GM21529 (cell line): ENCODE measurements at regions not wholly inside any gene's neighbourhood (a gene's known extent, or its start where the extent isn't known, plus 50 kb on each side); places are given as distances from the start of the nearest gene placed in this dataset.

ENCODE experiments used
- ATAC-seq: cut with Tn5 transposase; IDR thresholded peaks from one replicate; pipeline ENCODE4 v1.9.1; 2021; ENCODE audit not compliant: unreplicated experiment

GRCh38 chr9:106577121-106577520 lies 285.8 kb upstream of the ZNF462 start:
- no peak for ATAC-seq

GRCh38 chr9:106580546-106580945 lies 282.4 kb upstream of the ZNF462 start:
- no peak for ATAC-seq

DNA sequence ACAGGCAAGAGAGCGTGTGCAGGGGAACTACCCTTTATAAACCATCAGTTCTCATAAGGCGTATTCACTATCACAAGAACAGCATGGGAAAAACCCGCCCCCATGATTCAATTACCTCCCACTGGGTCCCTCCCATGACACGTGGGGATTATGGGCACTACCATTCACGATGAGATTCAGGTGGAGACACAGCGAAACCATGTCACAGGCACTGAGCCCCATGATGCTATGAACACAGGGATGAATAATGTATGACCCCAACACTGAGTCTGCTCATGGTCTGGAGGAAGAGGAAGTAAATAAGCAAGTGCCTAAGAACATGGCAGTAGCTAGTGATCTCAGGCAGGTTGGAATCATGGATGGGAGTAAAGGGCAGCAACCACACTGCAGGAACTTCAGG lies 281.0 kb upstream of the ZNF462 start:
- no peak for ATAC-seq

- ATAC-seq = no peak
Measured at GRCh38 chr9:106583751-106584150, 279.2 kb upstream of the ZNF462 start.

- ATAC-seq = no peak
Measured at GRCh38 chr9:106587042-106587441, 275.9 kb upstream of the ZNF462 start.

DNA sequence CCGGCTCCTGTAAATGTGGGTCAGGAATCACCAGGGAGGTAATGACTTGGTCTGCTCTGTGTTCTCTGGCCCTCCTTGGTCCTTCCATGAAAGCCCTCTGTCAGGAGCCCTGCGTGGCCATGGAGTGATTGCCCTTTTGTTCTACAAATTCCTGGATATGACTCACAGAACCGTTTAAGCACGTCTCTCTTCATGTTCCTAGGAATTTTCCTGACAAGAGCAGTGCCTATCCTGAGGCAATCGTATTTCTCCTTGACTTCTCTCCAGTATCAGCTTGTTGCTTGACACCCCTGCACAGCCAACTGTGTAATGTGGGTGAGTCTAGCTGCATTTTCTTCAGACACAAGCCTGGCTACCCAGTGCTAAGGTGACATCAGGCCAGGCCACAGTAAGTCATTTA lies 274.3 kb upstream of the ZNF462 start:
- ATAC-seq = no peak

GRCh38 chr9:106590759-106591505 lies 272.0 kb upstream of the ZNF462 start:
- no peak for ATAC-seq

DNA sequence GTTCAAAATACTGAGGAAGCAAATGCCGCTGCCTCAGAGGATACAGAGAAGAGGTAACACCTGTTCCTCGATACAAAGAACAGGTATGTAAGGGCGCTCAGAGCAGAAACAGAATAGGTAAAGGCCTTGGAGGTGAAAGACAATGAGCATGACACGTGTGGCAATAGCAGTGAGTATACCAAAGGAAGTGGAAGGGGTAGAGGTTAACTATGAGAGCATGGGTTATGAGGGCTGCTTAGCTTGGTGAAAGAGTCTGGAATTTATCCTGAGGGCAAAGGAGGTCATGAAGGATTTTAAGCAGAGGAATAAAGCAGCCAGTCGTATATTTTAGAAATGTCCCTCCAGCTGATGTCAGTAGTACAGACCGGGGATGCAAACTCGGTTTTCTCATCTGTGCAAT lies 269.8 kb upstream of the ZNF462 start:
- ATAC-seq = no peak

GRCh38 chr9:106596984-106597383 lies 266.0 kb upstream of the ZNF462 start:
- ATAC-seq = no peak

DNA sequence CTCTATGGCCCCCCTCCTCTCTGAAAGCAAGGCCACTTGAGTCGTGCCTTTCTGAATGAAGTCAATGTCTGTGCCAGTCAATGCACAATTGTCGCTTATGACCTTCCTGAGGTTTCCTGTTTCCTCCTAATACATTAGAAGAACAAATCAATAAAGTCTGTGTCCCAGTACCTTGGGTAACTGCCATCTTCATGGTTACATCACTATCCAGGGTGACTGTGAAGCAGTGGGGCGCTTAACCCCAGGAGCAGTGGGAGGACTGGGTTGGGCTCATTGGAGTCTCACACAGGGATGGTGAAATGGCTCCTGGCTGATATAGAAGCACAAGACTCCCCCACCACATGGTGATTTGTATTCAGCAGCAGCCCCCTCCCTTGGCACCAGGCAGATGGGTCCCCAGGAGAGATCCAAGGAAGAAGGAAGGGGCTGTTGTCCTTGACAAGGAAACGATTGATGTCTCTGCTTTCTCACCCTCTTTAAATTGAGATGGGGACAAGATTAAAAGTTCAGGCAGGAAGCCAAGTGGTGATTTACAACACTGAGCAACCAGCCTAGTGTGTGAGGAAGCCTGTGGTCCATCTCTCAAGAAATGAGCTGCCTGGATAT lies 261.9 kb upstream of the ZNF462 start:
- no peak for ATAC-seq

GRCh38 chr9:106602344-106602743 lies 260.6 kb upstream of the ZNF462 start:
- ATAC-seq = no peak

DNA sequence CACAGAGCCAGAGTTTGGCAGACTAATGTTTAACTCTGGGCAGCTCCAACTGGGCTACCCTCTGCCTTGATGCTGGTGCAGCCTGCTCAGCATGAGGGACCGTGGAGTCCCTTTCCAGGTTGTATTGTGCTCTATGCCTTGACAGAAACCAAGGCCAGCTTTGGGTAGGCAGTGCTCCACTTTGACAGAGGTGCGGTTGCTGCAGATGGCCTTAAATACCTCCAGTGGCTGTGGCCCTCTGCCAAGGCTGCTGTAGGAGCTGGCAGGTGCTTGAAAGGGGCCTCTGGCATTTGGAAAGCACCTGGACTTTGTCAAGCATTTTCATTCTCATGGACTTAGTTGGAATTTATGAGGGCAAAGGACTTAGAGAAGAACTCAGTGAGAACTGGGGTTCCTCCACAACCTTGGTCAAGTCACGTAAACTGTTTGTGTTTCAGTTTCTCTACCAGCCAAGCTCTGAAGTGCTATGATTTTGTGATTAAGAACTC lies 249.7 kb upstream of the ZNF462 start:
- ATAC-seq = no peak

DNA sequence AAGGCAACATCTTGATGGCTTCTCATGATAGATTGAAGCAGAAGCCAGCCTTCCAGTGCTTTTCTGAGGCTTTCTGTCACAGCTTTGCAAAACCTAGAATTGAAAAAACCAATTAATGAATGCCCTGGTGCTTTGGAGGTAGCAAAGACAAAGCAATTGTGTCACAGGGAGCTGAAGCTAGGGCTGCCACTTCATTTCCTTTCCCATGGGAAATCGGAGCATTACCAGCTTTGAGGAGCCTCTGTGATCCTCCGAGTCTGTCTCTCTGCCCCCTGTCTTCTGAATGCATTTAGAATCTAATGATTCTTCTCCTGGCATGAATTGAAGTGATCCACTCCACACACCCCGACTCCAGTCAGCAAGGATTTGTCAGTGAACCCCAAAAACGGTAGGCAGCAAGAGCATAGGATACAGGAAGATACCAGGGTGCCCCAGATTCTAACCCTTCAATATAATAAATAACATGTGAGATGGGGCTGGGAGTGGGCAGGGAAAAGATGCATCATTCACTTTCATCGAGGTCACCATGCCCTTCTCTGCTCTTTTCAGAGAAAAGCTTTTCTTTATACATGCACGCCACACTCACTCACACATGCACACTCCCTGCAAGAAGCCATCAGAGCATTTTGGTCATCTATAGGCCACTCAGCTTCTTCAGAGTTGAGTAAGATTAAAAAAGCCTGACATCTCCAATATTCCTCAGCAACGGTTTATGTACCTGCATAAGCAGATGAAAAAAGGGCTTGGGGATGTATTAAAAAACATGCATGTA lies 247.7 kb upstream of the ZNF462 start:
- no peak for ATAC-seq

DNA sequence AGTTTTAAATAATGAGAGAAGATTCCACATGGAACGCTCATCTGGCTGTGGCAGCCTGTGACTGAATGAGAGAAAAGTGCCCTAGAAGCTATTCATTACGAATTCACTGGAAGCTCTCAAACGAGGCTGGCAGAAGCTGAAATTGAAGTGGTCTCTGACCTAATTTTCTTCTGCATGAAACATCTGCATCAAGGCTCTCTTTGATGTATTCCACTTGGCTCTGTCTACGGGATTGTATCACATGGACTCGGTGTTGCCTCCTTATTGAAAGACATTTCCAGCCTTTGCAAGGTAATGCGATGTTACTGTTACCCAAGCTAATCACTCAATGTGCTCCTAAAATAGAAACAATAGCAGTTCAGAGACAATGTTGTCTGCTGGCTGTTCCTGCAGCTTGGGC lies 246.9 kb upstream of the ZNF462 start:
- ATAC-seq = no peak

DNA sequence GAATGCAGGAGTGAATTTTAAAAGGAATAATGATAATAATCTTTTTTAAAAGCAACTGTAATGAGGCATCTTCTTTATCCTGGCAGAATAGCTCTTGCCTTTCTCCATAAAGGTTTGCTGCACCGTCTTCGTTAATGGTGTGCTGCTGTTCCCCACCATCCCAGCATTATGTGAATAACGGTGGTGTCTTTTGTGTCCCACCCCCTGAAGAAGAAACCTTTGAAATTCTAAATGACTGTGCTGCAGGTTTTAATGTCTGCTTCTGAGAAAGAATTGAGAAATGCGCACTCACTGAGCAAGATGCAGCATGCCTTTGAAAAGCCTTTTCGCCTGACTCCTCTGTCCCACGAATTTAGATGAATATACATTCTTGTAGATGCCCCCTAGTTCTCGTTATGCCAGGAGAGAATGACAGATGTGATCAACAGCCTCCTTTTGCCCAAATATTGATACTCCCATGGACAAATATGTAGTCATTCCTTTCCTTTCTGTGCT lies 246.1 kb upstream of the ZNF462 start:
- no peak for ATAC-seq

GRCh38 chr9:106619211-106619610 lies 243.8 kb upstream of the ZNF462 start:
- ATAC-seq = no peak

DNA sequence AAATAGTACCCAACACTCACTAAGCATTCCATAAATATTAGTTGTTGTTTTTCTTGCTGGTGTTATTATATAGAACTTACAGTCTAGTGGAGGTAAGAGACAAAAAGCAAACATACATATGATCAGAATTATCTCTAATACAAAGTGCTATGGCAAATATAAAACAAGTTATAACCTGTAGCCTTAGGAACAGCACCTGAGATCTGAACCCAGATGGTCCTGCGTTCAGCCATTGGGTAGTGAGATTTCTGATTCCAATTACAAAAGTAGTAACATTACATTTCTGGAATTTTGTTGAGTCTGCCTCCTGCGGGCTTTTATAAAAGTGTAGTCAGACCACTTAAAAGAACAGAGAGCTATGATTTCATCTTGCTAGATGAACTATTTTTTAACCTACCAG lies 242.9 kb upstream of the ZNF462 start:
- no peak for ATAC-seq

DNA sequence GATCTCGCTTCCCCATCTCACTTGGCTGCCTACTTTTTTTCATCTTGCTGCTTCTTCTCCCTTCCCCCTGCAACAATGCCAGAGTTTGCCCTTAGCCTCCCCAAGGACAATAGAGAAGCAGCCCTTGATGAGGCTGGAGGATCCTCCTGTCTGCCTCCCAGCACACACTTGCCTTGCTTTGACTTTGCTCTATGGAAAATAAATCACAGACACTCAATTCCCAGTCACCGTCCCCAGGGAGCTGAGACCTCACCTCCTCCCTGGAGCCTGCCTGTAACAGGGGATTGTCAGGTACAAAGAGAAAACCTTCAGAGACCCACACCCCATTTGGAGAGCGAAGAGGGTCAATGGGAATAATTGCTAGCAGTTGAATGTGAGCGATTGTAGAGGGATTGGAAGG lies 242.1 kb upstream of the ZNF462 start:
- no peak for ATAC-seq

- no peak for ATAC-seq
Measured at GRCh38 chr9:106621313-106622163, 241.4 kb upstream of the ZNF462 start.

- ATAC-seq = no peak
Measured at GRCh38 chr9:106622164-106622487, 240.8 kb upstream of the ZNF462 start.

DNA sequence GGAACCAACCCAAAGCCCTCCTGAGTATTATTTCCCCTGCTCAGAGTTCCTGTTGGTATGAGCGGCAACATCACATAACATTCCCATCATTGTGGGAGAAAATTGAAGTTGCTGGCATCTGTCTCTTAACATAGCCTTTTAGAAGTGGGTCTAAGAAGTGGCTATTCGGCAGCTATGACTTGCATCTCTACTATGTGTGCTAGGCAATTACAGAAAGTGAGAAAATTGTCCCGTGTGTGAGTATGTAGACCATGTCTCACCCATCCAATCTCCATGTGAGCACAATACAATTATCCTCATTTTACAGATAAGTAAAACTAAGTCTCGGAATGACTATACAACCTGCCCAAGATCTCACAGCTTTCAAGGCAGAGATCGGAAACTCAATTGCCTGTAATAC lies 239.4 kb upstream of the ZNF462 start:
- ATAC-seq = no peak
